BLaER1 (cell line): ENCODE measurements at regions not wholly inside any gene's neighbourhood (a gene's known extent, or its start where the extent isn't known, plus 50 kb on each side); places are given as distances from the start of the nearest gene placed in this dataset.

ENCODE experiments used
- H3K27ac ChIP-seq: shearing (Covaris generic); formaldehyde crosslinking; 2 replicates; pipeline ENCODE4 v1.8.1; 2022
- H3K27me3 ChIP-seq: shearing (Covaris generic); formaldehyde crosslinking; 2 replicates; pipeline ENCODE4 v1.8.1; 2022
- H3K36me3 ChIP-seq: shearing (Covaris generic); formaldehyde crosslinking; 2 replicates; pipeline ENCODE4 v1.8.1; 2022
- H3K4me1 ChIP-seq: shearing (Covaris generic); formaldehyde crosslinking; 2 replicates; pipeline ENCODE4 v1.8.1; 2022
- H3K4me2 ChIP-seq: shearing (Covaris generic); formaldehyde crosslinking; 2 replicates; pipeline ENCODE4 v1.8.1; 2022
- H3K4me3 ChIP-seq: shearing (Covaris generic); formaldehyde crosslinking; 2 replicates; pipeline ENCODE4 v1.8.1; 2022
- H3K9ac ChIP-seq: shearing (Covaris generic); formaldehyde crosslinking; 2 replicates; pipeline ENCODE4 v1.8.1; 2022
- H3K9me3 ChIP-seq: shearing (Covaris generic); formaldehyde crosslinking; 2 replicates; pipeline ENCODE4 v1.8.1; 2022
- H4K20me1 ChIP-seq: shearing (Covaris generic); formaldehyde crosslinking; 2 replicates; pipeline ENCODE4 v1.8.1; 2022
- Cebpa-rat ChIP-seq: shearing (Covaris generic); IDR thresholded peaks from 2 replicates; pipeline ENCODE4 v1.8.1; 2022

- TF ChIP-seq Cebpa-rat = no peak
Measured at GRCh38 chr2:236964291-236964690, 121.4 kb upstream of the COPS8 start.

GRCh38 chr2:236965021-236965840 is 120.5 kb upstream of the COPS8 start:
- H3K4me2 ChIP-seq = no peak overlapping the region
- H3K9me3 ChIP-seq = peaks cover 14% of the 10 kb centered on the region
- no peak for TF ChIP-seq Cebpa-rat
- no peak overlapping the region for H3K4me3 ChIP-seq
- H3K27ac ChIP-seq = no peak overlapping the region
- H3K36me3 ChIP-seq = peaks cover 4% of the 10 kb centered on the region; the same call in 1 of the 2 replicates
- H3K9ac ChIP-seq = no peak overlapping the region
- peaks cover 73% of the 10 kb centered on the region for H3K4me1 ChIP-seq
- H4K20me1 ChIP-seq = no peaks in the 10 kb centered on the region
- H3K27me3 ChIP-seq = no peaks in the 10 kb centered on the region

More at GRCh38 chr2:236964291-236964690, 121.4 kb upstream of the COPS8 start:
- H3K4me2 ChIP-seq = peak overlapping the region; percentile 60
- no peak overlapping the region for H3K4me3 ChIP-seq
- peaks cover 21% of the 10 kb centered on the region for H3K9me3 ChIP-seq
- H3K9ac ChIP-seq = no peak overlapping the region
- H3K36me3 ChIP-seq = peaks cover 9% of the 10 kb centered on the region; the same call in 1 of the 2 replicates
- H3K27me3 ChIP-seq = no peaks in the 10 kb centered on the region
- peaks cover 64% of the 10 kb centered on the region for H3K4me1 ChIP-seq
- H3K27ac ChIP-seq = no peak overlapping the region
- no peaks in the 10 kb centered on the region for H4K20me1 ChIP-seq

- H3K27ac ChIP-seq = no peak overlapping the region
- no peak for TF ChIP-seq Cebpa-rat
- H3K9me3 ChIP-seq = peaks cover 8% of the 10 kb centered on the region
- H3K4me1 ChIP-seq = peaks cover 79% of the 10 kb centered on the region
- no peaks in the 10 kb centered on the region for H3K36me3 ChIP-seq
- H3K4me2 ChIP-seq = no peak overlapping the region
- no peaks in the 10 kb centered on the region for H4K20me1 ChIP-seq
- H3K4me3 ChIP-seq = no peak overlapping the region
- H3K9ac ChIP-seq = no peak overlapping the region
- H3K27me3 ChIP-seq = no peaks in the 10 kb centered on the region
Measured at GRCh38 chr2:236965841-236966096, 119.9 kb upstream of the COPS8 start.

- no peaks in the 10 kb centered on the region for H3K36me3 ChIP-seq
- H3K9ac ChIP-seq = no peak overlapping the region
- H3K9me3 ChIP-seq = no peaks in the 10 kb centered on the region
- H3K4me2 ChIP-seq = peak overlapping the region; percentile 92
- peak overlapping the region; percentile 84 for H3K27ac ChIP-seq
- TF ChIP-seq Cebpa-rat = no peak
- H4K20me1 ChIP-seq = no peaks in the 10 kb centered on the region
- no peak overlapping the region for H3K4me3 ChIP-seq
- H3K27me3 ChIP-seq = no peaks in the 10 kb centered on the region
- H3K4me1 ChIP-seq = peaks cover 95% of the 10 kb centered on the region
Measured at GRCh38 chr2:236967499-236967783, 118.2 kb upstream of the COPS8 start.

- Histone ChIP-seq H3K4me3 (peak overlapping the region; percentile 40), H3K27ac (peak overlapping the region; percentile 84), H3K27me3 (no peaks in the 10 kb centered on the region), H3K4me2 (peak overlapping the region; percentile 92), H3K4me1 (peaks cover 97% of the 10 kb centered on the region), H3K36me3 (no peaks in the 10 kb centered on the region), H3K9me3 (no peaks in the 10 kb centered on the region), H3K9ac (peak overlapping the region; percentile 66), H4K20me1 (no peaks in the 10 kb centered on the region)
- no peak for TF ChIP-seq Cebpa-rat
Measured at GRCh38 chr2:236968101-236968879, 117.4 kb upstream of the COPS8 start.

GRCh38 chr2:236968880-236969534 is 116.7 kb upstream of the COPS8 start:
- peak overlapping the region; percentile 92 for H3K4me2 ChIP-seq
- H3K36me3 ChIP-seq = no peaks in the 10 kb centered on the region
- no peak for TF ChIP-seq Cebpa-rat
- H3K9ac ChIP-seq = peak overlapping the region; percentile 66
- no peaks in the 10 kb centered on the region for H4K20me1 ChIP-seq
- H3K4me1 ChIP-seq = peaks cover 97% of the 10 kb centered on the region
- no peaks in the 10 kb centered on the region for H3K27me3 ChIP-seq
- H3K4me3 ChIP-seq = peak overlapping the region; percentile 40
- peak overlapping the region; percentile 84 for H3K27ac ChIP-seq
- H3K9me3 ChIP-seq = no peaks in the 10 kb centered on the region

GRCh38 chr2:236969767-236970655 is 115.7 kb upstream of the COPS8 start:
- Histone ChIP-seq H3K4me1 (peaks cover 97% of the 10 kb centered on the region), H3K4me3 (peak overlapping the region; percentile 40), H3K9ac (peak overlapping the region; percentile 66), H3K36me3 (no peaks in the 10 kb centered on the region), H3K9me3 (no peaks in the 10 kb centered on the region; the same call in 1 of the 2 replicates), H3K27ac (peak overlapping the region; percentile 84), H4K20me1 (no peaks in the 10 kb centered on the region), H3K27me3 (no peaks in the 10 kb centered on the region), H3K4me2 (peak overlapping the region; percentile 92)
- no peak for TF ChIP-seq Cebpa-rat

GRCh38 chr2:236970656-236971010 is 115.1 kb upstream of the COPS8 start:
- Histone ChIP-seq H3K9me3 (peaks cover 1% of the 10 kb centered on the region; the same call in 1 of the 2 replicates), H4K20me1 (no peaks in the 10 kb centered on the region), H3K4me3 (0 out of 2 replicates have a peak overlapping the region, but pooled peaks have one; percentile 60), H3K27me3 (no peaks in the 10 kb centered on the region), H3K4me1 (peaks cover 98% of the 10 kb centered on the region), H3K4me2 (peak overlapping the region; percentile 92), H3K36me3 (no peaks in the 10 kb centered on the region), H3K27ac (peak overlapping the region; percentile 84; the same call in 1 of the 2 replicates), H3K9ac (peak overlapping the region; percentile 67; the same call in 1 of the 2 replicates)
- no peak for TF ChIP-seq Cebpa-rat
